Stomach (tissue), 4 donors: ENCODE measurements at regions not wholly inside any gene's neighbourhood (a gene's known extent, or its start where the extent isn't known, plus 50 kb on each side); places are given as distances from the start of the nearest gene placed in this dataset.

Experiments used
- CTCF ChIP-seq, 7 experiments: fragments of 450-650 bp in 4 of 7; fragments of 200-600 bp in 3 of 7; sonication (generic) in 3 of 7; IDR thresholded peaks; one replicate each; pipeline ENCODE4 v1.5.1; 2016 to 2019; ENCODE audit warnings: antibody characterized with exemption in 7 of 7, control low read depth in 2 of 7, mild to moderate bottlenecking in 1 of 7
- EP300 ChIP-seq: sonication (generic); formaldehyde crosslinking; IDR thresholded peaks from one replicate; pipeline ENCODE4 v1.6.1; 2017; ENCODE audit warnings: antibody characterized with exemption
- POLR2A ChIP-seq, 4 donors: fragments of 450-650 bp; IDR thresholded peaks; one replicate each; pipeline ENCODE4 v1.6.1; 2016; ENCODE audit warnings: antibody characterized with exemption in 4 of 4, control low read depth in 2 of 4, mild to moderate bottlenecking in 1 of 4, moderate library complexity in 1 of 4
- POLR2AphosphoS5 ChIP-seq, 3 donors: sonication (generic); formaldehyde crosslinking; IDR thresholded peaks; one replicate each; pipeline ENCODE4 v1.6.1; 2016; ENCODE audit warnings: antibody characterized with exemption in 3 of 3

- TF ChIP-seq CTCF (IDR thresholded peaks at IDR 0.05): no peak
- no peak for TF ChIP-seq POLR2A (IDR thresholded peaks at IDR 0.05)
- no peak for TF ChIP-seq POLR2AphosphoS5 (IDR thresholded peaks at IDR 0.05)
- no peak for TF ChIP-seq EP300
Measured at GRCh38 chr16:7938175-7938574, 605.5 kb downstream of the RBFOX1 start.
